GM19238 (cell line): ENCODE measurements at regions not wholly inside any gene's neighbourhood (a gene's known extent, or its start where the extent isn't known, plus 50 kb on each side); places are given as distances from the start of the nearest gene placed in this dataset.

Experiments
- DNase-seq: peaks from one replicate; pipeline ENCODE4 v3.0.0; 2011; ENCODE audit warnings: low spot score; ENCODE audit not compliant: insufficient read length

DNA sequence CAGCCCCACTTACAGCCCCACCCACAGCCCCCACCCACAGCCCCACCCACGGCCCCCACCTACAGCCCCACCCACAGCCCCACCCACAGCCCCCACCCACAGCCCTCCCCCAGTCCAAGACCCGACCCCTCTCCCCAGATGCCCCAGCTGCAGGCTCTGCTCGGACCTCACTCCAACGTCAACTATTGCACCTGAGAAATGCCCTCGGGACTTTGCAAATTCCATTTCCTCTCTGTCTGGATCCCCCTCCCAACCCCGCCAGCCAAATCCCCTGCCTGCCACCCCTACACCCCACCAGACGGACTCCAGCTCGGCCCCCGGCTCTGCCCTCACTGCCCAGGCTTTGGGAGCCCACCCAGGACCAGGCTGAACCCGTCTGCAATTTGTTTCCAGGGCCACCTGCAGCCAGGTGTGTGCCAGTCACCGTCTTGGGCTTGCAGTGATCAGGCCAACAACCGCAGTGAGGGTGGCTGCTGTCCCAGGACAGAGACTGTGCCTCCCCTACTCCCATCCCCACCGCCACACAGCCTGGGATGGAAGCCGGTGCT lies 662.8 kb downstream of the BRD1 start:
- no peak for DNase-seq

DNA sequence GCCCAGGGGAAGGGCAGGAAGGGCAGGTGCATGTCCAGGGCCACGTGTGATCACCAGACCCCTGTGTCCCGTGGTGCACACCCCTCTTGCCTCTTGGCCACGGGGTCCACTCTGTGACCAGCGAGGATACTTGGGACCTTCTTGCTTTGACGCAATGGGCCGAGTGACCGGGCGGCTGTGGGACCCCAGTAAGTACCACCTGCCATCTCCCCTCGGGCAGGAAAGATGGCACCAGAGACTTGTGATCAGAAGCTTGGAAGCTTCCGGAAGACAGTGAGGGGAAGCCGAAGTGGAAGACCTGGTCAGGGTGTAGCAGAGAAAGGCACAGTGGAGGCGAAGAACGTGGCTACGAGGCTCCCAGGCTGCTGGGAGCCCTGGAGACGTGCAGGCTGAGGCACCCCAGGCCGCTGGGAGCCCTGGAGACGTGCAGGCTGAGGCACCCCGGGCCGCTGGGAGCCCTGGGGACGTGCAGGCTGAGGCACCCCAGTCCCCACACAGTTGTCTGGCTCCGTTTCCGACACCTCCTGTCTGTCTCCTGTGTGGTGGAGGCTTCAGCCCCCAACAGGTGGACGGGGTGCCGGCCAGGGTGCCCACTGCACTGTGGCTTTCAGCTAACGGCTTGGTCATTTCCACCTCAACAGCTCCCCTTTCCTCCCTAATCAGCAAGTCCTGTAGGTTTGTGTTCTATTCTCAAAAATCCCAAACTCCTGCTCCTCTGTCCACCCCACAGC lies 663.5 kb downstream of the BRD1 start:
- DNase-seq = no peak

DNA sequence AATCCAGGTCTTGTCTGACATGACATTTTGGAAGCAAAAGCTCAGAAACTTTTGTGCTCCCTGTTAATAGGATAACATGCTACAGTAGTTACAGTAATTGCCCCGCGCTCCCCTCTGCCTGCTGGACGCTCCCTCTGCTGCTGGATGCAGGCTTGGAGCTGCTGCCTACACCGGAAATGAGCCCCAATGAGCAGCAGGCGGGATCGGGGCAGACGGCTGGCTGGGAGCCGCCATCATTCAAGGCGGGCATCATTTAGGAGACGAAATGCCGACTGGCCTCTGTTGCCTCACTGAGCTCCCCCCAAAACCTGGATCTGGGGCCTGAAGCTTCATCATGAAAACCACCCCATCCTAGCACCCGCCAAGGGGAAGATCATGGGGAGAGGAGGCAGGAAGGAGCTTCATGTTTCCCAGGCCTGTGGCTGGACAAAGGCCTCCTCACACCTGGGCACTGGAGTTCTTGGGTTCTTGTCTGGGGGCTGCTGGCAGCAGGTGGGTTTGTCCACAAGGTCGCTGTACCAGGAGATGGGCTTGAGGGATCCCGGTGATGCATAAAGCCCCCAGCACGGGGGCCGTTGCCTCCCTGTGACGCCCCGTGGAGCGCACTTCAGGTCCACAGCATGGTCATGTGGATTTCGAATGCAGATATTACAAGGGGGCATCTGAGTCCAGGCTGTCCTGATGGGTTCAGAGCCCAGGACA lies 664.3 kb downstream of the BRD1 start:
- DNase-seq = no peak

DNA sequence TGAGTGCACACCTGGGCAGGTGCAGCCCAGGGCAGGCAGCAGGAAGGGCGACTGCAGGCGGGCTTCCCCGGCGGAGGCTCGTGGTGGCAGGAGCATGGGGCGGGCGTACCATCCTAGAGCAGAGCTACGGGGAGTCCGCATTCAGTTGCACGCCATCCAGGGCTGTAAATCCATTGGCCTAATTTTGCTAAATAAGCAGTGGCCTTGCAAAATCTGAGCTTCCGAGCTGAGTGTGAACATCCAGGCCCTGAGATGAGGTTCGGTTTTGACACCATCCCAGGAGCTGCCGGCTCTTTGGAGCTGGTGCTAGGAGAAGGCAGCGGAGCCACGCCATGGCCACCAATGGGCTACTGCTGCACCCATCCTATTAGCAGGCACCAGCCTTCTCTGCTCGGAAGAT lies 664.8 kb downstream of the BRD1 start:
- no peak for DNase-seq

DNA sequence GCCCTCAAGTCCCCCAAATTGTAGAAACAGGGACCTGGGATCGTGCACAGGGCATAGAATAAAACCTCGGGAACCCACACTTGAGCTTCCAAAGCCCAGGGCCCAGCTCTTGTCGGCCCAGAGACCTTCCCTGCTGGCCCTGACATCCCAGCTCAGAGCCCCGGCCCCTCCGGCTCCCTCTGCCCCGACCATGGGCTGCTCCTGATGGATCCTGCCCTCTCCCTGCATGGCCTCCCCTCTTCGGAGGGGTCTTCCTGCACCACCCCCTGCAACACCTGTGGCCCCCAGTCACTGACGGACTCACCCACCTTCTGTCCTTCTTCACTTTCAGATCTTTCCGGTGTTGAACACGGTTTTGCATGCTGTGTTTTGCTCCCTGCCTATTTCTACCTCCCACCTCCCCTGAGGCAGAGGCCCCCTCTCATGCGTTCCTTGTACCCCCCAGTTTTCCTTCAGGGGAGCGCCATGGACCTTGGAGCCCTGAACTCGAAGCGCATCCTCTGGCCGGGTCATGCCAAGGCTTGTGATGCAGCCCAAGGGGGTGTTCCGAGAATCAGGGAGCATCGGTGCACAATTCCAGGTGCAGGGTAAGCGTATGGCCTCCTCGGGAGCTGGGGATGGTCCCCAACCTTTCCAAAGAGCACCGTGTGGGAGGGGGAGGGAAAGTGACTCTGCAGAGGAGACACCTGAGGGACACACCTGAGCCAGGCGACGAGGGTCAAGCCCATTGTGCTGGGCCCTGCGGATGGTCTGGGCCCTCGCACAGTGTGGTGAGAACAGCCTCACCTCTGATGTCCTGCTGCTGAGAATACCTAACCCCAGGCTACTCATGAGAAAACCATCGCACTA lies 666.4 kb downstream of the BRD1 start:
- no peak for DNase-seq

DNA sequence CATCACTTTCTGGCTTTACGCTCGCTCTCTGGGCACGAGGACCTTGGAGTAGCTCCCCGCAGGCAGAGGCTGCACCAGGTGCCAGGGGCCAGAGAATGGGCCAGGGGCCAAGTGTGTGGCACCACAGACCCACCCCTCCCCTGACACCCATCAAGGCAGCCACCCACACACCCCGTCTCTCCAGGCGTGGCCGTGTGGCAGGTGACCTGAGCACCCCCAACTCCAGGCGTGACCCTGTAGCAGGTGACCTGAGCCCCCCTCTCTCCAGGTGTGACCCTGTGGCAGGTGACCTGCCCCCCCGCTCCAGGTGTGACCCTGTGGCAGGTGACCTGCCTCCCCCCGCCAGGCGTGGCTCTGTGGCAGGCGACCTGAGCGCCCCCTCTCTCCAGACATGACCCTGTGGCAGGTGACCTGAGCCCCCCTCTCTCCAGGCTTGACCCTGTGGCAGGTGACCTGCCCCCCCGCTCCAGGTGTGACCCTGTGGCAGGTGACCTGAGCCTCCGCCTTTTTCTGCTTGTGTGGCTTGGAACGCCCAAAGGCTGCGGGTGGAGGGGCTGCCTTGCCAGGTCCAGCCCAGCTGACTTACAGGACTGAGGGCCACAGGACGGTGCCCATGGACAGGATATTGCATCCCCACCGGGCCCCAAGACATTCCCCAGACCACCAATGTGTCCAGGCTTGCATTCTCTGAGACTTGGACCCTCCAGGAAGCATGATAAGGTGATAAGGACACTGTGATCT lies 667.2 kb downstream of the BRD1 start:
- no peak for DNase-seq

DNA sequence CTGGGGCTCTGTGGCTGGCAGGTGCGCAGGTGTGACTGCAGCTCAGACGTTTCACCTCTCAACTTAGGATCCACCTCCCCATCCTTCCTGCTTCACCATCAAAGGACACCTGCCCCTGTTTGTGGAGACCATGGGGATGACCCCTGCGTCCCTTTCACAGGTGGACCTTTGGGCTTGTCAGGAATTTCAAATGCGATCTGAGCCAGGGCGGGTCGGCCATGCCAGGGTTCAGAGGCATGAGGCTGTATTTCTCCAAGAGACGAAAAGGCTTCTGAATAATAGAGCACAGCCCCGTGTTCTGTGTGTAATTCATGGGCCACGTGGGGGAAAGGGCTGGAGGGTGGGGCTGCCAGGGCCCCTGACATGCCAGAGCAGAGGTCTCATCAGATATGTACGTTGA lies 668.0 kb downstream of the BRD1 start:
- no peak for DNase-seq

DNA sequence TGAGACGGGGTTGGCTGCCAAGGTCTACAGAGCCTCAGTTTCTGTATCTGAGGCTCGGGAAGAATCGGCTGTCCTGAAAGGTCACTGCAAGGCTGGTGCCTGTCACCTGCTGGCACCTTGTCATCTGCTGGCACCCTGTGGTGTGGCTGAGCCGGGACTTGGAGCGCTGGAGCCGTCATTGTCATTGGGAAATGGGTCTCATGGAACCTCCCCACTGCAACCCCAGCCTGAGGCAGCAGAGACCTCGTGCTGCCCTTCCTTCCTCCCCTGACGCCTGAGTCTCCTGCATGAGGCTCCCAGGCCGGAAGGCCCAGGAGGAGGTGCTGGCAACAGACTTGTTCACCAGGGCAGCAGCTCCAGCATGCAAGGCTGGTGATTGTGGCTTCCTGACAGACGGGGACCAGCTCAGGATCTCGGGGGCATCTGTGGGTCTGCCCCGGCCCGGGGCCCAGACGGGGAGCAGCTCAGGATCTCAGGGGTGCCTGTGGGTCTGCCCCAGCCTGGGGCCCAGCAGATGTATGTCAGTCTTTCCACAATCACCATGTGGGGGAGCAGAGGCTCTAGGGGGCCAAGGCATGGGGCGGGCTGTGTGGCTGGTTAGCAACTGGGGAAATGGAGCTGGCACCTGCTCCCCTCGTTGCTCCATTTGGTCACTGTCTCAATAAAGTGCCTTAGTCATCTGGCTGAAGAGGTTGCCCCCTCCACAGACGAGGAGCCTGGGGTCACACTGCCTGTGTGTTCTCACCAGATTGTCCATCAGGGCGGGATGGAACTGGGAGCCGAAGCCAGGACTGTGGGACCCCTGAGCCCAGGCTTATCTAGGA lies 668.7 kb downstream of the BRD1 start:
- no peak for DNase-seq

DNA sequence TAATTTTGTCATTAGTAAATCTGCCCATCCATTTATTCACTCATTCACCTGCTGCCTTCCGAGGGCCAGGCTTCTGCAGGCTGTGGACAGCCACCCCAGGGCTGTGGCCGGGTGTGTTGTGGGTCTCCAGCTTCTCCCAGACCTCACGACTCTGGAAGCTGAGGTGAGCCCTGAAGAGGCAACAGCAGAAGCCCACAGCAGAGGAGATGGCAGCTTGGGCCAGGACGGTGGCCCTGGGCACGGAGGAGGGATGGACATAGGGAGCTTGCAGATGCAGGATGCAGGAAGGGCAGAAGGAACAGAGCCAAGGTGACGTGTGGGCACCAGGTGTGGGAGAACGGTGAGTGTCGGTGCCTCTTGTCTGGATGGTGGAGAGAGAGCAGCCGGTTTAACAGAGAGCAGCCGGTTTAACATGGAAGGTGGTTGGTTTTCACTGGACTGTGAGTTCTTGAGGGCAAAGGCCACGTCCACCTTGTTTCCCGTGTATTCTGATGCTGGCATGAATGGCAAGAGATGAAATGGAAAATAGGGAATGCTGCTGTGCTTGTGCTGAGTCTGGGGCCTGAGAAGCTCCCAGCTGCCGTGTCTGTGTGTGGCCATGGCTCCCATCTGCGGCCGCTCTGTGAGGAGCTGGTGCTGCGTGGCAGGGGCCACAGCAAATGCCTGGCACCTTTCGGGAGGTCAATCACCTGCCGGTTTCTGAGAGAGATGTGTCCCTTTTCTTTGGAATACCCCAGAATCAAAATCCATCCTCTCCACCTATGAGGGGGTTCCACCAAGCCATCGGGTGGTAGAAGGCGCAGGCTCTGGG lies 669.9 kb downstream of the BRD1 start:
- no peak for DNase-seq

DNA sequence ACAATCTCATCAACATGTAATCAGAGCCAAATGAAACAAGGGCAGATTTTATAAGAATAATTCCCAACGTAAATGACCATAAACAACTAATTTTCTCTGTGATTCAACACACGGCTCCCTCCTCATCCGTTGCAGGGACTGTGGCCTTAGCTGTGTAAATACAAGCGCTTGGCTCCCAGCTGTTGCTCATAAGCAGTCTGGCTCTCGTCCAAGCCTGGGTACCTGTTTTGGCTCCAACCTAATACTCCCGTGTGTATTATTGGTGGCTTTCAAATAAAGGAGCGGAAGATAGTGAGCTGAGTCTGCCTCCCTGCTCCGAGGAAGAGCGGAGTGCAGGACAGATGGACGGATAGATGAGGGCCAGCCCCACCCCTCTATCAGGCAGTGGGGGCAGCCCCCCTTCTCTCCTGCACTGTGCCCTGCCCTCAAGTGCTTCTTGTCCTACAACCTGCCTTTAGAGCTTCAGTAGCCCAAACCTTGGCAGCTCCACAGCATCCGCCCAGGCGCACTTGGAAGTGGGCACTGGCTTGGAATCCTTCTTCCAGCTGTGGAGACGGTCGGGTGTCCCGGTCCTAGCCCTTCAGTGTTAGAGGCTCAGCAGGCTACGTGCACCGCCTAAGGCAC lies 670.9 kb downstream of the BRD1 start:
- DNase-seq = no peak

DNA sequence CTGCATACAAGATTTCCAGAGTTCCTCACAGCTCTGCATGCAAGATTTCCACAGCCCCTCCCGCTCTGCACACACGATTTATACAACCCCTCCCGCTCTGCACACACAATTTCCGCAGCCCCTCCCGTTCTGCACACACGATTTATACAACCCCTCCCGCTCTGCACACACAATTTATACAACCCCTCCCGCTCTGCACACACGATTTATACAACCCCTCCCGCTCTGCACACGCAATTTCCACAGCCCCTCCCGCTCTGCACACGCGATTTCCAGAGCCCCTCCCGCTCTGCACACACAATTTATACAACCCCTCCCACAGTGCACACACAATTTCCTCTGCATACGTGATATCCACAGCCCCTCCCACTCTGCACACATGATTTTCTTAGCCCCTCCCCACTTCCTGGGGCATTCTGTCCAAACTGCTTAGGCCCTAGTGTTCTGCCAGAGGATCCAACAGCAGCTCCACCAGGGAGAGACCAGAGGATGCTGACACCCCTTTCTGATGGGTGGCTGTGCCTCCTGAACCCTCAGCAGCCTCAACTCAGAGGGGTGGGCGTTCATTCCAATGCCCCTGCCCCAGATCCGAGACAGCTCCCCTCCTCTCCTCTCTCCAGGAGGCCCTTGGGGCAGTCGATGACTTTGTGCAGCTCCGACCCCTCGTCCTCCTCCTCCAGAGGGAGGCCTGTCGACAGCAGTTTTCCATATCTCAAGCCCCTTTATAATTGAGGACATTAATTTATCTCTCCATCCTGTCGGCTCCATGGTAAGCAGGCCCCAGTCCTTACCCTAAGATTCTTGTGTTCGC lies 671.7 kb downstream of the BRD1 start:
- no peak for DNase-seq

DNA sequence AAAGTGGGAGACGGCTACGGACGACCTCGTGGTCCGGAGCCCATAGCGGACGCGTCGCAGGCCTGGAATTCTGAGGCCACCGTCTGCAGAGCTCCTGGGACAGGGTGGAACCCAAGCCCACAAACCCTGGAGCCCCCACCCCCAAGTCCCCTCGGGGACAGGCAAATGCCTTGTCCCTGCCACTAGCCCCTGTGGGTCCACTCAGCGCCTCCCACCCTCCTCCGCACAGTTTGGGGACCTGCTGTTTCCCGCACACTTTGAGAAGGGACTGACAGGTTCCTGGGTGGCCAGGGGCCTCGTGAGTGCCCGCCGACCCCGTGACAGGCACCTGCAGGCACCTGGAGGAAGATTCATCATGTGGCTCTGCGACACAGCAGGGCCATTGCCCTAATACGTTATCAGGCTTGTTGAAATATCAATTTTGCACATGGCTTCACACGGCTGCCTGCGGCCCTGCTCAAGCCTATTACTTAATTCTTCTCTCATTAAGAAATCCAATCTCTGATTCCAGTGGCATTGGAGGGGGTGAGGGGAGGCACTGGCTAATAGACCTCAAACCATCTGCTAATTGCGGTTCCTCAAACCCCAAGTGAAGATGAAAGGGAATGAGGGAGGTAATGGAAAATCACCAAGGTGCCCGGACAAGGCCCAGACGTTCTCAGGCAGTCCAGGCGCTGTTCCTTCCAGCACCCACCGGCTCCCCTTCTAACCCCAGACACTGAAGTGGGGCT lies 672.5 kb downstream of the BRD1 start:
- DNase-seq = no peak

DNA sequence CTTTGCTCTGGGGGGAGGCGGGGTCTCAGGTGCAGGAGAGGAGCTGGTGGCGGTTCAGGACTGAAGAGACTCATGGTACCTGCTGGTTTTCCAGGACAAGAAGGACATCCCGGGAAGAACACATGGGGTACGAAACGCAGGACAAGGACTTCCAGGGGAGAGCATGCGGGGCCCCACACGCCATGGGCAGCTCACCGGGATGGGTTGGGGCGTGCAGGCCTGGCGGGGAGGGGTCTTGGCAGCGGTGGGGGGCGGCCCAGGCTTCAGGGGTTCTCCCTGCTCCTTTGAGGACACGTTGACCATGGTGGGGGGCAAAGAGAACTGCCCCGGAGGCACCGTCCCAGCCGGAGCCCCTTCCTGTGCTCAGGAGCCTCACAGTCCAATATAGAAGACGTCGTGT lies 673.2 kb downstream of the BRD1 start:
- DNase-seq = no peak

DNA sequence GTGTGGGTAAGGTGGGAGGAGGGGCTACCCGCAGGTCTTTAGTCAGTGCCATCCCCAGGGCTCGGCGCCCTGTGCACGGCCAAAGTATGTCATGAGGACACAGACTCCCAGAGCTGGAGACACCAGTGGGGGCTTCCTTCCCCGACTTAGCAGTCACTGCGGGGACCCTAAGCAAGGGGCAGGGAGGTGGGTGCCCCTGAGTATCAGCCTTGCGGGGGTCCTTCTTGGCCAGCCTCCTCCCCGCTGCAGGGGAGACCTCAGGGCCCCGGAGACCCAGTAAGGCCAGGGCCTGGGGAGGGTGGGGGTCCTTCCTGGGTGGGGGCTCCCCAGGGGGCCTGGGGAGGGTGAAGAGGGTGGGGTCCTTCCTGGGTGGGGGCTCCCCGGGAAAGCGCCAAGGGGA lies 673.8 kb downstream of the BRD1 start:
- DNase-seq = no peak

DNA sequence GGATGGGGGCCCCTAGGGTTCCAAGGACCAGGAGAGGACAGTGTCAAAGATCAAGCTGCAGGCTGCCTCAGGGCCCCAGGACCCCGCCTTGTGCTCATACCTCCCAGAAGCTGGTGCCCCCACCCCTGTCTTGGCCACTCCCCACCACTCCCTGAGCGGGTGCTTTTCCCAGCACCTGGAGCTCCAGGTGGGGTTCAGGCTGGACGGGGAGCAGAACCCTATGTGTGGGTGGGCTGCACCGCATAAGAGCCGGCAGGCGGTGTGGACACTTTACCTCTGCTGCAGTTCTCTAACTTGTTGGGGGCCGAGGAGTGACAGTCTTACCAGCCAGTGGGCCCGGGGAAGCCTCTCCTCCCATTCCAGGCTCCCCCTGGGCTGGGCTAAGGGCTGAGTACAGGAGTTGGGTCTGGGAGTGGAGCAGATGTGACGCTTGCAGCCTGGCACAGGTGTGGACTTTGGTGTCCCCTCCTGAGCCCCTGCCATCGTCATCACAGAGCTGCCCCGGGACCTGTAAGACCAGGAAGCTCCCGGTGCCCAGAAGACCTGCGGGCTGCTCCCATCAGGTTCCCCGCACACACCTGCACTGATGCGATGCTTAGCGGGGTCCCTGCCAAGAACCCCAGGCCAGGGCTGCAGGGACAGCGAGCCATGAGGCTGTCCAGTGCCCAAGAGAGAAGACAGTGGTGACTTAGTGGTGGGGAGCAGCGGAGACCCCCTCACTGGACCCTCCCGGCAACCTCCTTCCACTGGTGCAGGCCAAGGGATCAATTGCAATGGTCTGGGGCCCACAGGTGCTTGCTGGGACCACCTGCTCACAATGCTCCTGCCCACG lies 674.5 kb downstream of the BRD1 start:
- DNase-seq = no peak

DNA sequence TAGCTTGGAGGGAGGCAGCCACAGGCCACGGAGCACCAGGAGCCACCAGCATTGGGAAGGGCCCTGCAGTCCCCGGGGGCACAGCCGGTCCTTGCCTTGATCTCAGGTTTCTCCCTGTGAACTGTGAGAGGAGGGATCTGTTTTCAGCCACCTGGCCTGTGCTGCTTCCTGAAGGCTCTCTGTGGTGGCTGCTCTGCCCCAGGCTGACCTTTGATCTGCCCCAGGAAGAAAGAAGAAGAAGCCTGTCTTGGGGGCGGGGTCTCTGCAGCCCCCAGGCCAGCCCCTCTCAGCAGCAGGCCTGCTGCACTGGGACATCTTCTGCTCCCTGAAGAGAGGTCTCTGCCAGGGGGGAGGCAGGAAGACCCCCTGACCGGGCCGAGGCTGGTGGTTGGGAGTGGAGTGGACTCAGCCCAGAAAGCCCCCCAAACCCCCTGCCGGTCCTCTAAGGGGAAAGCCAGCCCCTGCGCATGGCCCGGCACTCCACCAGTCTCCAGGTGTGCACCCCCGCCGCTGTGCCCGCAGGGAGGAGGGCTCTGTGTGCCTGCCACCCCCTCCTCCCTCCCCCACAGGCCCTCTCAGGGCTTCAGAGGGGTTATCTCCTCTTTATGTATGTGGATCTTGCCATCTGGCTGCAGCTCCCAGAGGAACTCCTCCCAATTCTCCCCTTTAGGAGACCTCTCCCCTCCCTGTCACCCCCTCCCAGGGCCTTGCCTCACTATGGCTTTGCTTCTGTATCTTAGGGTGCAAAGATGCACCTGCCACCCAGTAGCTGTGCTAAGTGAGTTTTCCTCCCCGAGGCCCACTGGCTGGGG lies 675.3 kb downstream of the BRD1 start:
- no peak for DNase-seq
